Stomach (tissue), 8 donors: ENCODE measurements at regions not wholly inside any gene's neighbourhood (a gene's known extent, or its start where the extent isn't known, plus 50 kb on each side); places are given as distances from the start of the nearest gene placed in this dataset.

ENCODE experiments used
- DNase-seq, 2 donors: peaks; one replicate each; pipeline versions ENCODE4 v3.0.0 to v3.0.0-alpha.2; 2013 to 2019
- H3K27ac ChIP-seq, 5 donors: fragments of 200-600 bp in 4 of 5; sonication (generic) in 4 of 5; one replicate each; pipeline ENCODE4 v1.5.1; 2013 to 2019; ENCODE audit warnings: mild to moderate bottlenecking in 1 of 5, moderate library complexity in 1 of 5
- H3K27me3 ChIP-seq, 3 donors: fragments of 200-600 bp; sonication (generic); one replicate each; pipeline ENCODE4 v1.5.1; 2017 to 2019; ENCODE audit warnings: mixed run types in 1 of 3
- H3K36me3 ChIP-seq, 4 donors: fragments of 200-600 bp; sonication (generic); 1 replicate in 3 of 4; 2 replicates in 1 of 4; pipeline ENCODE4 v1.5.1; 2016 to 2019
- H3K4me1 ChIP-seq, 4 donors: fragments of 200-600 bp; sonication (generic); one replicate each; pipeline ENCODE4 v1.5.1; 2016 to 2019
- H3K4me3 ChIP-seq, 4 donors: fragments of 200-600 bp; sonication (generic) in 3 of 4; one replicate each; pipeline ENCODE4 v1.5.1; 2016 to 2019; ENCODE audit warnings: mild to moderate bottlenecking in 1 of 4
- H3K9me3 ChIP-seq, 4 donors: fragments of 200-600 bp; sonication (generic); one replicate each; pipeline ENCODE4 v1.5.1; 2016 to 2019
- EP300 ChIP-seq: sonication (generic); formaldehyde crosslinking; IDR thresholded peaks from one replicate; pipeline ENCODE4 v1.6.1; 2017; ENCODE audit warnings: antibody characterized with exemption
- POLR2A ChIP-seq, 4 donors: fragments of 450-650 bp; IDR thresholded peaks; one replicate each; pipeline ENCODE4 v1.6.1; 2016; ENCODE audit warnings: antibody characterized with exemption in 4 of 4, control low read depth in 2 of 4, mild to moderate bottlenecking in 1 of 4, moderate library complexity in 1 of 4
- POLR2AphosphoS5 ChIP-seq, 3 donors: sonication (generic); formaldehyde crosslinking; IDR thresholded peaks; one replicate each; pipeline ENCODE4 v1.6.1; 2016; ENCODE audit warnings: antibody characterized with exemption in 3 of 3
- WGBS, 5 donors: extraction: QIAGEN DNeasy Blood & Tissue Kit in 3 of 5; methylation state at CpG; one replicate each; pipeline versions ENCODE4 v1.1.5 to v1.1.7; 2013 to 2018; 5-methylcytosine and 5-hydroxymethylcytosine counted together
- intact Hi-C: fragments of 100-400 bp; cut with DNase I; formaldehyde crosslinking; loops from one replicate; pipeline ENCODE4 v1.15.1; 2023; ENCODE audit warnings: low total_unique reads
- TF ChIP-seq, protein P1 (sequence below), 7 experiments: fragments of 450-650 bp in 4 of 7; fragments of 200-600 bp in 3 of 7; sonication (generic) in 3 of 7; IDR thresholded peaks; one replicate each; pipeline ENCODE4 v1.5.1; 2016 to 2019; ENCODE audit warnings: antibody characterized with exemption in 7 of 7, control low read depth in 2 of 7, mild to moderate bottlenecking in 1 of 7
- donor health status: healthy with polysubstance abuse.
- donor health status: Bipolar disorder and iron deficiency.
- donor health status: healthy.

DNA sequence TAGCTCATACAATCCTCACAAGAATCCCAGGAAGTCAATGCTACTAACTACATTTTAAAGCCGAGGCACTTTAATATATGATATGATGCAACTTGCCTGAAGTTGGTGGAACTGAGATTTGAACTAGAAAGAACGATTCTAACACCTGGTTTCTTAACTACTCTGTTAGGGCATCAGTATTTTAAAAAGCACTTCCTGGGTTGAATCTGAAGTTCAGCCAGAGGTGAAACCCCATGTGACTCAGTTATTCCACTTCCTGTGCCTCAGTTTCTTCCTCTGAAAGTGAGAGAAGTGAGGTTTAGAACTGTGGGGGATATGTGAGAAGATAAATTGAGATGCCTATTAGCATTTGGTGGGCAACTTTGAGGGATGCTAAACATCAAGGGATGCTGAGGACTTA, 129.4 kb upstream of the ANKFN1 start:
- WGBS, 5 donors: 71 to 84% (median 78%) methylated on average over 2 of the region's 2 CpGs
- H3K36me3 ChIP-seq: no peaks in the 10 kb centered on the region
- no peak overlapping the region for H3K4me3 ChIP-seq
- no peaks in the 10 kb centered on the region for H3K4me1 ChIP-seq
- no peaks in the 10 kb centered on the region for H3K9me3 ChIP-seq
- DNase-seq: no peak
- no peak for TF ChIP-seq EP300
- TF ChIP-seq POLR2A (IDR thresholded peaks at IDR 0.05): no peak
- no peak for TF ChIP-seq POLR2AphosphoS5 (IDR thresholded peaks at IDR 0.05)
- TF ChIP-seq, protein P1, sequence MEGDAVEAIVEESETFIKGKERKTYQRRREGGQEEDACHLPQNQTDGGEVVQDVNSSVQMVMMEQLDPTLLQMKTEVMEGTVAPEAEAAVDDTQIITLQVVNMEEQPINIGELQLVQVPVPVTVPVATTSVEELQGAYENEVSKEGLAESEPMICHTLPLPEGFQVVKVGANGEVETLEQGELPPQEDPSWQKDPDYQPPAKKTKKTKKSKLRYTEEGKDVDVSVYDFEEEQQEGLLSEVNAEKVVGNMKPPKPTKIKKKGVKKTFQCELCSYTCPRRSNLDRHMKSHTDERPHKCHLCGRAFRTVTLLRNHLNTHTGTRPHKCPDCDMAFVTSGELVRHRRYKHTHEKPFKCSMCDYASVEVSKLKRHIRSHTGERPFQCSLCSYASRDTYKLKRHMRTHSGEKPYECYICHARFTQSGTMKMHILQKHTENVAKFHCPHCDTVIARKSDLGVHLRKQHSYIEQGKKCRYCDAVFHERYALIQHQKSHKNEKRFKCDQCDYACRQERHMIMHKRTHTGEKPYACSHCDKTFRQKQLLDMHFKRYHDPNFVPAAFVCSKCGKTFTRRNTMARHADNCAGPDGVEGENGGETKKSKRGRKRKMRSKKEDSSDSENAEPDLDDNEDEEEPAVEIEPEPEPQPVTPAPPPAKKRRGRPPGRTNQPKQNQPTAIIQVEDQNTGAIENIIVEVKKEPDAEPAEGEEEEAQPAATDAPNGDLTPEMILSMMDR (IDR thresholded peaks at IDR 0.05): no peak
- no peak overlapping the region for H3K27ac ChIP-seq
- H3K27me3 ChIP-seq: no peaks in the 10 kb centered on the region
- intact Hi-C loops: no loop called here

DNA sequence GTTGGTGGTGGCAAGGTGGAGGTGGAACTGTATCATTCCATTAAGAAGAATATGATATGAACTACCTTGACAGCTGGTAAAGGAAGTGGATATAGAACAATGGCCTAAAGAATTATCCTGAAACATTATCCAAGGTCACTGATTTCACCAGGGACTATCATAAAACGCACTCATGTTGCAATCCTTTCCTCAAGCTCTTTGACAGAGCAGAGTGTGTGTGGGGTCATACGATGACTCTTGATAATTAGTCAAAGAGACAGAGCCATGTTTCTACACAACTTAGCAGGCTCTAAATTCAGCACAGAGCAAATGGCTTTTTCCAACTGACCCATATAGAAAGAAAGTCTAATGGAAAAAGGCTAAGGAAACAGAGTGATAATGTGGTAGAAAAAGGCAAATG, 126.4 kb upstream of the ANKFN1 start:
- 59 to 75% (median 61%) methylated on average over 2 of the region's 2 CpGs for WGBS, 5 donors
- no peak for TF ChIP-seq POLR2AphosphoS5 (IDR thresholded peaks at IDR 0.05)
- TF ChIP-seq, protein P1 (IDR thresholded peaks at IDR 0.05): no peak
- TF ChIP-seq EP300: no peak
- TF ChIP-seq POLR2A (IDR thresholded peaks at IDR 0.05): no peak
- H3K36me3 ChIP-seq: no peaks in the 10 kb centered on the region
- DNase-seq: no peak
- H3K27ac ChIP-seq: no peak overlapping the region
- H3K4me1 ChIP-seq: no peaks in the 10 kb centered on the region
- H3K9me3 ChIP-seq: no peaks in the 10 kb centered on the region
- H3K27me3 ChIP-seq: no peaks in the 10 kb centered on the region
- no peak overlapping the region for H3K4me3 ChIP-seq
- intact Hi-C loops: no loop called here

DNA sequence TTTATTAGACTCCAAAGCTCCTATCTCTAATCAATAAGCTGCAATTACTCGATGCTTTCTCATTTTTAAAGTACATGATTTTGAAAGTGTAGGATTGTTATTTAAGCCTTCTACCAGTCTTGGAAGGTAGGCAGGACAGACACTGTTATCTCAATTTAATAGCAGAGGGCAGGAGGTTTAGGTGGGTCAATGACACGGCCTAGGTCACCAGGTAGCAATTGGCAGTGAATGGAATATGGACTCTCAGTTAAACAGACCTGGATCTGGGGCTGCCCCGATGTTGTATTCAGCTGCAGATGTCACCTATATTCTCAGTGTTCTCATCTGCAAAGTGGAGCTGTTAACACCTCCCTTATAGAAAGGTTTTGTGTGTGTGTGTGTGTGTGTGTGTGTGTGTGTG, 124.4 kb upstream of the ANKFN1 start:
- H3K36me3 ChIP-seq: no peaks in the 10 kb centered on the region
- intact Hi-C loops: no loop called here

DNA sequence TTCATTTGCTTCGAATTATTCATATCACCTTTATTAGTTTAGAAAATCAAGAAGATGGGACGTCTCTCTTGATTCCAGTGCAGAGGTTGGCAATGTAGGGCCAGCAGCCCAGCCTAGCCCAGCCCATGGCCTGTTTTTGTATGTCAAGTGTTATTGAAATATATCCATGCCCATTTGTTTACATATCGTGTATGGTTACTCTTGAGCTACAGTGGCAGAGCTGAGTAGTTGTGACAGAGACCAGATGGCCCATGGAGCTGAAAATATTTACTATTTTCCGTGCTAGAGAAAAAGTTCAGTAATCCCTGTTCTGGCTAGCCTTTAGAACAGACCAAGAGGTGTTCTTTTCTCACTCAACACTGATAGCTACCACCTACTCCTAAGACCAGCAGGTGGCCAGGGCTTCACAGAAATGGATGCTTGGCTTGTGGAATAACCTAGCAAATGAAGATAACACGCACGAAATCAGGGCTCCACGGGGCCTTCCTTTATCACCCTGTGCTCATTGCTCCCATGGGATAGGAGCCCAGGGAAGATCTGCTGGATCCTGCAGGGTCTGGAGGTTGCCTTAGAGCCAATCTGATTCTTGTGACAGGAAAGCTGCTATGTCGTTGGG, 123.2 kb upstream of the ANKFN1 start:
- Histone ChIP-seq H3K27ac (no peak overlapping the region), H3K4me3 (no peak overlapping the region), H3K27me3 (no peaks in the 10 kb centered on the region), H3K9me3 (no peaks in the 10 kb centered on the region), H3K36me3 (no peaks in the 10 kb centered on the region), H3K4me1 (no peaks in the 10 kb centered on the region)
- no peak for TF ChIP-seq EP300
- TF ChIP-seq, protein P1 (IDR thresholded peaks at IDR 0.05): no peak
- WGBS, 5 donors: 47 to 68% (median 52%) methylated on average over 8 of the region's 8 CpGs
- DNase-seq: peak in 1 of 2 donors; percentile 20
- intact Hi-C loops: no loop called here

More for the DNA sequence above, 124.4 kb upstream of the ANKFN1 start:
- no peaks in the 10 kb centered on the region for H3K4me1 ChIP-seq
- H3K27ac ChIP-seq: no peak overlapping the region
- TF ChIP-seq POLR2A (IDR thresholded peaks at IDR 0.05): no peak
- TF ChIP-seq, protein P1 (IDR thresholded peaks at IDR 0.05): no peak
- TF ChIP-seq POLR2AphosphoS5 (IDR thresholded peaks at IDR 0.05): no peak
- no peak for TF ChIP-seq EP300
- H3K27me3 ChIP-seq: no peaks in the 10 kb centered on the region
- H3K9me3 ChIP-seq: no peaks in the 10 kb centered on the region
- no peak overlapping the region for H3K4me3 ChIP-seq
- 72 to 81% (median 76%) methylated on average over 3 of the region's 3 CpGs for WGBS, 5 donors
- no peak for DNase-seq
